K562 (cell line): ENCODE measurements at regions not wholly inside any gene's neighbourhood (a gene's known extent, or its start where the extent isn't known, plus 50 kb on each side); places are given as distances from the start of the nearest gene placed in this dataset.

Experiments used
- ATAC-seq: fragments of 200-7000 bp; cut with Tn5 transposase; 3 replicates; pipeline ENCODE4 v1.9.1; 2020; ENCODE audit warnings: moderate library complexity
- BruUV-seq: library from RNA; stranded (reverse); fragments of 400-500 nt; replicated peaks from 2 replicates; lab custom pipeline; 2021; lab: Mats Ljungman, UMichigan
- CTCF ChIA-PET: fragments of 300-600 bp; formaldehyde crosslinking; extraction: SDS; loops from one replicate; lab custom pipeline; 2021; ENCODE audit warnings: low intra/inter-chr PET ratio; lab: Yijun Ruan, JAX
- POLR2A ChIA-PET: fragments of 300-600, 350-650 bp; sonication (Branson Sonifier 250); formaldehyde crosslinking; extraction: SDS; loops from one replicate; lab custom pipeline; 2021; ENCODE audit warnings: antibody characterized with exemption, inconsistent platforms; lab: Yijun Ruan, JAX
- DNase-seq, 4 experiments: peaks; one replicate each; pipeline versions ENCODE4 v3.0.0 to v3.0.0-alpha.2; 2011 to 2018; ENCODE audit warnings: low spot score in 3 of 4, mixed read lengths in 3 of 4; ENCODE audit errors: extremely low read depth in 1 of 4
- FAIRE-seq: peaks from 2 replicates; lab custom pipeline; 2011; peaks lifted over from hg19 to GRCh38; lab: Jason Lieb, UNC
- H2AFZ ChIP-seq: 2 replicates; pipeline ENCODE4 v1.6.0; 2011; ENCODE audit warnings: low read depth, low read length, control low read depth, inconsistent platforms
- H3K27ac ChIP-seq: fragments of 200-600 bp; 3 replicates; pipeline ENCODE4 v1.8.0; 2011; ENCODE audit warnings: low read depth, mild to moderate bottlenecking, control low read depth, inconsistent platforms, low read length, moderate library complexity, mixed read lengths; ENCODE audit errors: extremely low read depth
- H3K27me3 ChIP-seq, 2 experiments: fragments of 300-600 bp in 1 of 2; 2 replicates in 1 of 2; 3 replicates in 1 of 2; pipeline versions ENCODE4 v1.6.0 to v1.8.0; 2011; ENCODE audit warnings: inconsistent platforms in 2 of 2, low read length in 2 of 2, mild to moderate bottlenecking in 1 of 2, mixed read lengths in 1 of 2, moderate library complexity in 1 of 2; ENCODE audit not compliant: control insufficient read depth in 2 of 2, insufficient read depth in 2 of 2
- H3K36me3 ChIP-seq: fragments of 300-600 bp; 3 replicates; pipeline ENCODE4 v1.8.0; 2011; ENCODE audit warnings: mild to moderate bottlenecking, low read length, inconsistent platforms; ENCODE audit not compliant: control insufficient read depth, insufficient read depth
- H3K4me1 ChIP-seq, 2 experiments: fragments of 200-600 bp in 1 of 2; replicated peaks in 1 of 2; 2 replicates in 1 of 2; 3 replicates in 1 of 2; pipeline versions ENCODE4 v1.5.1 to v1.8.0; 2011; ENCODE audit warnings: inconsistent platforms in 2 of 2, low read length in 2 of 2, mild to moderate bottlenecking in 1 of 2, mixed read lengths in 1 of 2, moderate library complexity in 1 of 2; ENCODE audit not compliant: control insufficient read depth in 2 of 2, insufficient read depth in 2 of 2
- H3K4me2 ChIP-seq: 2 replicates; pipeline ENCODE4 v1.6.1; 2011; ENCODE audit warnings: low read length, control low read depth, inconsistent platforms, mixed read lengths; ENCODE audit not compliant: insufficient read depth
- H3K4me3 ChIP-seq: fragments of 200-600 bp; sonication (generic), shearing (Covaris generic); 2 replicates; pipeline ENCODE4 v1.5.1; 2016; ENCODE audit warnings: control low read depth, inconsistent platforms
- H3K79me2 ChIP-seq: fragments of 200-600 bp; 3 replicates; pipeline ENCODE4 v1.8.0; 2011; ENCODE audit warnings: low read length, inconsistent platforms; ENCODE audit not compliant: control insufficient read depth, insufficient read depth
- H3K9ac ChIP-seq, 2 experiments: 2 replicates each; pipeline versions ENCODE4 v1.6.0 to v1.6.1; 2011; ENCODE audit warnings: low read depth in 2 of 2, low read length in 2 of 2, control low read depth in 1 of 2, inconsistent platforms in 1 of 2, mild to moderate bottlenecking in 1 of 2, mixed read lengths in 1 of 2; ENCODE audit not compliant: insufficient read depth in 1 of 2
- H3K9me1 ChIP-seq: one replicate; pipeline ENCODE4 v1.6.0; 2011; ENCODE audit warnings: inconsistent platforms, mild to moderate bottlenecking, low read length, moderate library complexity; ENCODE audit not compliant: control insufficient read depth, insufficient read depth
- H3K9me3 ChIP-seq: replicated peaks from 2 replicates; pipeline ENCODE4 v1.5.1; 2011; ENCODE audit warnings: low read depth, low read length, inconsistent platforms; ENCODE audit not compliant: control insufficient read depth, insufficient read depth
- H4K20me1 ChIP-seq: replicated peaks from 2 replicates; pipeline ENCODE4 v1.6.1; 2011; ENCODE audit warnings: low read length, inconsistent platforms, mixed read lengths; ENCODE audit not compliant: control insufficient read depth, insufficient read depth
- CCAR2 ChIP-seq: fragments of 200-400 bp; formaldehyde crosslinking; IDR thresholded peaks from 2 replicates; pipeline ENCODE4 v1.6.1; 2017; ENCODE audit warnings: mild to moderate bottlenecking, low read depth, low read length
- EGR1 ChIP-seq: fragments of 450-650 bp; conservative IDR thresholded peaks from 2 replicates; pipeline ENCODE4 v1.6.1; 2017; ENCODE audit warnings: mild to moderate bottlenecking
- KDM5B ChIP-seq: fragments of 200-600 bp; sonication (generic); IDR thresholded peaks from 2 replicates; pipeline ENCODE4 v1.6.1; 2012; ENCODE audit warnings: low read depth, mild to moderate bottlenecking, moderate library complexity, low read length, control low read depth, inconsistent platforms; ENCODE audit not compliant: insufficient replicate concordance
- NCOA2 ChIP-seq, 2 experiments: fragments of 450-650 bp; IDR thresholded peaks; 2 replicates each; pipeline ENCODE4 v1.6.1; 2018; ENCODE audit warnings: mild to moderate bottlenecking in 2 of 2, moderate library complexity in 1 of 2; ENCODE audit not compliant: partially characterized antibody in 2 of 2
- NR3C1 ChIP-seq: sonication (generic); formaldehyde crosslinking; IDR thresholded peaks from 2 replicates; pipeline ENCODE4 v1.8.1; 2022; ENCODE audit warnings: missing genetic modification reagents
- PCBP1 ChIP-seq: fragments of 200-400 bp; formaldehyde crosslinking; IDR thresholded peaks from 2 replicates; pipeline ENCODE4 v1.6.1; 2018; ENCODE audit warnings: mild to moderate bottlenecking, low read depth, low read length; ENCODE audit not compliant: poor library complexity, severe bottlenecking
- SP1 ChIP-seq: sonication (generic); formaldehyde crosslinking; IDR thresholded peaks from 2 replicates; pipeline ENCODE4 v1.8.1; 2022; ENCODE audit warnings: mild to moderate bottlenecking, missing genetic modification reagents
- STAT5A ChIP-seq: IDR thresholded peaks from 2 replicates; pipeline ENCODE4 v1.6.1; 2012; ENCODE audit warnings: low read length, inconsistent platforms, borderline replicate concordance
- TCFL5 ChIP-seq: fragments of 250-450 bp; sonication (Bioruptor Pico); conservative IDR thresholded peaks from 2 replicates; pipeline ENCODE4 v1.6.1; 2021; ENCODE audit warnings: mild to moderate bottlenecking, moderate library complexity, matching md5 sums
- TGIF2 ChIP-seq: sonication (generic); formaldehyde crosslinking; IDR thresholded peaks from 2 replicates; pipeline ENCODE4 v1.8.1; 2022; ENCODE audit warnings: mild to moderate bottlenecking, missing genetic modification reagents, moderate library complexity
- THRA ChIP-seq: fragments of 450-650 bp; IDR thresholded peaks from 2 replicates; pipeline ENCODE4 v1.6.1; 2017; ENCODE audit warnings: mild to moderate bottlenecking, moderate library complexity
- ZNF253 ChIP-seq: fragments of 250-450 bp; sonication (Bioruptor Pico); conservative IDR thresholded peaks from 2 replicates; pipeline ENCODE4 v1.6.1; 2021; ENCODE audit warnings: mild to moderate bottlenecking
- ZNF316 ChIP-seq: fragments of 450-650 bp; IDR thresholded peaks from 2 replicates; pipeline ENCODE4 v1.6.1; 2016
- WGBS: fragments of 100-300 bp; shearing (Covaris generic); methylation state at CpG from one replicate; pipeline ENCODE4 v1.1.6; 2016; ENCODE audit warnings: low coverage, mixed read lengths; ENCODE audit not compliant: insufficient coverage; ENCODE audit errors: missing lambda C conversion rate; 5-methylcytosine and 5-hydroxymethylcytosine counted together
- in situ Hi-C: fragments of 300-500 bp; cut with MboI; formaldehyde crosslinking; loops from 4 replicates; pipeline ENCODE4 v1.15.0; 2018; ENCODE audit warnings: inconsistent platforms, mixed read lengths
- intact Hi-C: fragments of 100-400 bp; cut with micrococcal nuclease; formaldehyde crosslinking; loops from 2 replicates; pipeline ENCODE4 v1.14.2; 2022
- TF ChIP-seq, protein P1 (sequence below): fragments of 250-450 bp; sonication (Bioruptor Pico); IDR thresholded peaks from 2 replicates; pipeline ENCODE4 v1.4.0; 2020
- TF ChIP-seq, protein P2 (sequence below): fragments of 450-650 bp; formaldehyde crosslinking; IDR thresholded peaks from 2 replicates; pipeline ENCODE4 v1.4.0; 2022; ENCODE audit warnings: mild to moderate bottlenecking, moderate library complexity

- DNase-seq (no peak), FAIRE-seq (no peak), ATAC-seq (no peak)
- intact Hi-C loops (no loop called here), in situ Hi-C loops (no loop called here)
- ChIA-PET POLR2A (no interaction called here), CTCF (no interaction called here)
- no peaks in the 10 kb centered on the region for H4K20me1 ChIP-seq
- H3K4me3 ChIP-seq, result no peak overlapping the region
- H3K36me3 ChIP-seq, result no peaks in the 10 kb centered on the region
- no peak overlapping the region for H2AFZ ChIP-seq
- no peaks in the 10 kb centered on the region for H3K4me1 ChIP-seq
- H3K27me3 ChIP-seq, result no peaks in the 10 kb centered on the region
- no TSS peak for BruUV-seq
- no peak overlapping the region for H3K4me2 ChIP-seq
- no peak overlapping the region for H3K27ac ChIP-seq
- TF ChIP-seq, protein P1, sequence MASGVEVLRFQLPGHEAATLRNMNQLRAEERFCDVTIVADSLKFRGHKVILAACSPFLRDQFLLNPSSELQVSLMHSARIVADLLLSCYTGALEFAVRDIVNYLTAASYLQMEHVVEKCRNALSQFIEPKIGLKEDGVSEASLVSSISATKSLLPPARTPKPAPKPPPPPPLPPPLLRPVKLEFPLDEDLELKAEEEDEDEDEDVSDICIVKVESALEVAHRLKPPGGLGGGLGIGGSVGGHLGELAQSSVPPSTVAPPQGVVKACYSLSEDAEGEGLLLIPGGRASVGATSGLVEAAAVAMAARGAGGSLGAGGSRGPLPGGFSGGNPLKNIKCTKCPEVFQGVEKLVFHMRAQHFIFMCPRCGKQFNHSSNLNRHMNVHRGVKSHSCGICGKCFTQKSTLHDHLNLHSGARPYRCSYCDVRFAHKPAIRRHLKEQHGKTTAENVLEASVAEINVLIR (CRISPR knock-in tag), result no peak
- no peak for TF ChIP-seq NR3C1
- TF ChIP-seq ZNF316, result no peak
- TF ChIP-seq STAT5A, result no peak
- no peak for TF ChIP-seq KDM5B
- TF ChIP-seq, protein P2, sequence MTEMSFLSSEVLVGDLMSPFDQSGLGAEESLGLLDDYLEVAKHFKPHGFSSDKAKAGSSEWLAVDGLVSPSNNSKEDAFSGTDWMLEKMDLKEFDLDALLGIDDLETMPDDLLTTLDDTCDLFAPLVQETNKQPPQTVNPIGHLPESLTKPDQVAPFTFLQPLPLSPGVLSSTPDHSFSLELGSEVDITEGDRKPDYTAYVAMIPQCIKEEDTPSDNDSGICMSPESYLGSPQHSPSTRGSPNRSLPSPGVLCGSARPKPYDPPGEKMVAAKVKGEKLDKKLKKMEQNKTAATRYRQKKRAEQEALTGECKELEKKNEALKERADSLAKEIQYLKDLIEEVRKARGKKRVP, result no peak
- no peak for TF ChIP-seq ZNF253 (CRISPR knock-in tag)
- no peak for TF ChIP-seq EGR1
- no peak for TF ChIP-seq PCBP1
- TF ChIP-seq THRA, result no peak
- no peak for TF ChIP-seq SP1 (CRISPR knock-in tag)
- no peak for TF ChIP-seq TCFL5
- no peak for TF ChIP-seq NCOA2 (IDR thresholded peaks at IDR 0.05; ENCODE audit: partially characterized antibody in 2 of 2)
- no peak for TF ChIP-seq TGIF2
- no peak for TF ChIP-seq CCAR2
- peaks cover 2% of the 10 kb centered on the region for H3K9me3 ChIP-seq
- whole genome bisulfite sequencing, result 0% methylated on average over 3 of the region's 3 CpGs
- H3K9ac ChIP-seq, result no peak overlapping the region
- no peaks in the 10 kb centered on the region for H3K79me2 ChIP-seq
- no peaks in the 10 kb centered on the region for H3K9me1 ChIP-seq
Observed at GRCh38 chr7:81887098-81888090, 117.5 kb upstream of the HGF start.
